H9 (cell line): ENCODE measurements at regions not wholly inside any gene's neighbourhood (a gene's known extent, or its start where the extent isn't known, plus 50 kb on each side); places are given as distances from the start of the nearest gene placed in this dataset.

ENCODE experiments used
- DNase-seq: peaks from one replicate; pipeline ENCODE4 v3.0.0-alpha.2; 2017
- H2AFZ ChIP-seq: one replicate; pipeline ENCODE4 v1.6.1; 2013; ENCODE audit warnings: mild to moderate bottlenecking, low read length, control low read depth, moderate library complexity
- H2AK5ac ChIP-seq: 2 replicates; pipeline ENCODE4 v1.6.1; 2013; ENCODE audit warnings: low read length, control low read depth, mixed read lengths; ENCODE audit not compliant: insufficient read length
- H2BK120ac ChIP-seq: one replicate; pipeline ENCODE4 v1.6.1; 2013; ENCODE audit warnings: low read depth, mild to moderate bottlenecking, low read length, control low read depth, inconsistent platforms; ENCODE audit not compliant: poor library complexity, severe bottlenecking
- H2BK12ac ChIP-seq: 2 replicates; pipeline ENCODE4 v1.6.1; 2013; ENCODE audit warnings: low read length, control low read depth, mixed read lengths, low read depth; ENCODE audit not compliant: insufficient read length
- H2BK15ac ChIP-seq: 2 replicates; pipeline ENCODE4 v1.6.1; 2013; ENCODE audit warnings: low read depth, low read length, control low read depth
- H2BK20ac ChIP-seq: one replicate; pipeline ENCODE4 v1.6.1; 2013; ENCODE audit warnings: low read depth, mild to moderate bottlenecking, low read length, control low read depth, inconsistent platforms; ENCODE audit not compliant: poor library complexity, severe bottlenecking
- H2BK5ac ChIP-seq: 2 replicates; pipeline ENCODE4 v1.6.1; 2013; ENCODE audit warnings: low read length, control low read depth, mixed read lengths; ENCODE audit not compliant: insufficient read length
- H3K14ac ChIP-seq: 2 replicates; pipeline ENCODE4 v1.6.1; 2013; ENCODE audit warnings: low read length, control low read depth; ENCODE audit not compliant: insufficient read depth
- H3K18ac ChIP-seq: 2 replicates; pipeline ENCODE4 v1.6.1; 2013; ENCODE audit warnings: low read depth, mild to moderate bottlenecking, mixed read lengths, low read length, control low read depth; ENCODE audit not compliant: insufficient read length
- H3K23ac ChIP-seq: 2 replicates; pipeline ENCODE4 v1.6.1; 2013; ENCODE audit warnings: low read length, control low read depth, mixed read lengths, low read depth; ENCODE audit not compliant: insufficient read length
- H3K23me2 ChIP-seq: 2 replicates; pipeline ENCODE4 v1.6.1; 2013; ENCODE audit warnings: low read depth, mild to moderate bottlenecking, mixed read lengths, low read length, control low read depth; ENCODE audit not compliant: insufficient read length, poor library complexity, severe bottlenecking
- H3K27ac ChIP-seq: 2 replicates; pipeline ENCODE4 v1.5.1; 2013; ENCODE audit warnings: low read length, control low read depth, mixed read lengths, low read depth; ENCODE audit not compliant: insufficient read length
- H3K27me3 ChIP-seq: 2 replicates; pipeline ENCODE4 v1.6.1; 2013; ENCODE audit warnings: low read length, control low read depth, inconsistent platforms; ENCODE audit not compliant: insufficient read depth
- H3K4ac ChIP-seq: 2 replicates; pipeline ENCODE4 v1.6.1; 2013; ENCODE audit warnings: low read depth, mild to moderate bottlenecking, control low read depth, inconsistent platforms, low read length, moderate library complexity
- H3K4me1 ChIP-seq: 2 replicates; pipeline ENCODE4 v1.6.1; 2013; ENCODE audit warnings: low read length, control low read depth, inconsistent platforms; ENCODE audit not compliant: insufficient read depth
- H3K4me2 ChIP-seq: 2 replicates; pipeline ENCODE4 v1.6.1; 2013; ENCODE audit warnings: low read length, control low read depth, mixed read lengths; ENCODE audit not compliant: insufficient read length, insufficient read depth
- H3K56ac ChIP-seq: 2 replicates; pipeline ENCODE4 v1.6.1; 2013; ENCODE audit warnings: low read depth, mild to moderate bottlenecking, mixed read lengths, low read length, control low read depth; ENCODE audit not compliant: insufficient read length
- H3K79me1 ChIP-seq: 2 replicates; pipeline ENCODE4 v1.6.1; 2013; ENCODE audit warnings: low read depth, mild to moderate bottlenecking, moderate library complexity, low read length, control low read depth, inconsistent platforms; ENCODE audit not compliant: insufficient read depth, poor library complexity, severe bottlenecking
- H3K79me2 ChIP-seq: 2 replicates; pipeline ENCODE4 v1.6.1; 2013; ENCODE audit warnings: low read length, control low read depth, inconsistent platforms; ENCODE audit not compliant: insufficient read depth
- H3K9ac ChIP-seq: 2 replicates; pipeline ENCODE4 v1.6.1; 2013; ENCODE audit warnings: low read length, control low read depth, mixed read lengths; ENCODE audit not compliant: insufficient read length; ENCODE audit errors: extremely low read depth
- H3K9me3 ChIP-seq: one replicate; pipeline ENCODE4 v1.6.1; 2013; ENCODE audit warnings: low read depth, low read length, inconsistent platforms; ENCODE audit not compliant: control insufficient read depth
- H3T11ph ChIP-seq: one replicate; pipeline ENCODE4 v1.6.1; 2013; ENCODE audit warnings: mild to moderate bottlenecking, low read length, control low read depth, inconsistent platforms
- H4K20me1 ChIP-seq: one replicate; pipeline ENCODE4 v1.6.1; 2013; ENCODE audit not compliant: control insufficient read depth, insufficient read length, insufficient read depth
- H4K5ac ChIP-seq: 2 replicates; pipeline ENCODE4 v1.6.1; 2013; ENCODE audit warnings: low read depth, mild to moderate bottlenecking, mixed read lengths, low read length, control low read depth; ENCODE audit not compliant: insufficient read length
- H4K8ac ChIP-seq: replicated peaks from 2 replicates; pipeline ENCODE4 v1.6.1; 2013; ENCODE audit warnings: low read length, control low read depth, mixed read lengths, low read depth; ENCODE audit not compliant: insufficient read length
- H4K91ac ChIP-seq: 2 replicates; pipeline ENCODE4 v1.6.1; 2013; ENCODE audit warnings: low read depth, mild to moderate bottlenecking, moderate library complexity, mixed read lengths, low read length, control low read depth; ENCODE audit not compliant: insufficient read length
- H3K27ac Mint-ChIP-seq, 3 experiments: 2 replicates in 2 of 3; 3 replicates in 1 of 3; pipeline ENCODE4 v1.8.0; 2020 to 2021; ENCODE audit warnings: mixed read lengths in 3 of 3, mild to moderate bottlenecking in 1 of 3, moderate library complexity in 1 of 3
- H3K27me3 Mint-ChIP-seq: 2 replicates; pipeline ENCODE4 v1.8.0; 2021; ENCODE audit warnings: low read depth, mild to moderate bottlenecking, moderate library complexity, mixed read lengths
- H3K36me3 Mint-ChIP-seq, 3 experiments: 2 replicates in 2 of 3; 3 replicates in 1 of 3; pipeline ENCODE4 v1.8.0; 2020 to 2021; ENCODE audit warnings: low read depth in 3 of 3, mixed read lengths in 3 of 3; ENCODE audit not compliant: insufficient read depth in 1 of 3
- H3K4me1 Mint-ChIP-seq, 2 experiments: 2 replicates each; pipeline ENCODE4 v1.8.0; 2020; ENCODE audit warnings: mixed read lengths in 2 of 2
- H3K4me3 Mint-ChIP-seq, 2 experiments: 2 replicates in 1 of 2; 3 replicates in 1 of 2; pipeline ENCODE4 v1.8.0; 2020 to 2021; ENCODE audit warnings: mild to moderate bottlenecking in 2 of 2, mixed read lengths in 2 of 2, moderate library complexity in 1 of 2
- H3K9me3 Mint-ChIP-seq, 2 experiments: 2 replicates in 1 of 2; 3 replicates in 1 of 2; pipeline ENCODE4 v1.8.0; 2020; ENCODE audit warnings: mild to moderate bottlenecking in 2 of 2, mixed read lengths in 2 of 2, moderate library complexity in 1 of 2
- CTCF ChIP-seq: fragments of 200-600 bp; sonication (generic); conservative IDR thresholded peaks from 3 replicates; pipeline ENCODE4 v1.8.0; 2021; ENCODE audit warnings: antibody characterized with exemption, mild to moderate bottlenecking
- WGBS: extraction: QIAGEN DNeasy Blood & Tissue Kit; methylation state at CpG from one replicate; pipeline ENCODE4 v1.1.7; 2013; ENCODE audit warnings: missing lambda C conversion rate, low lambda C conversion rate, mixed read lengths; ENCODE audit not compliant: insufficient read length; ENCODE audit errors: extremely low coverage; 5-methylcytosine and 5-hydroxymethylcytosine counted together

- H3K4me1 ChIP-seq: peaks cover 9% of the 10 kb centered on the region
- H2AK5ac ChIP-seq: no peak overlapping the region
- H3K79me1 ChIP-seq: no peaks in the 10 kb centered on the region
- no CpG with 5 or more reads among the region's 1 CpG for WGBS
- H4K91ac ChIP-seq: no peak overlapping the region
- no peaks in the 10 kb centered on the region for H4K20me1 ChIP-seq
- no peak overlapping the region for H2BK5ac ChIP-seq
- H3T11ph ChIP-seq: no peak overlapping the region
- no peaks in the 10 kb centered on the region for H3K79me2 ChIP-seq
- no peak overlapping the region for H3K23ac ChIP-seq
- H2BK15ac ChIP-seq: no peak overlapping the region
- DNase-seq: no peak
- no peak overlapping the region for H2AFZ ChIP-seq
- no peak overlapping the region for H3K9ac ChIP-seq
- Mint-ChIP-seq H3K36me3 (peaks cover 4 to 15% (median 8%) of the 10 kb centered on the region in 3 experiments; a peak in 6 of 7 replicates), H3K27me3 (peaks cover 9% of the 10 kb centered on the region; the same call in 1 of the 2 replicates), H3K27ac (peak overlapping the region in 1 of 3 experiments; percentile 95; a peak in 2 of 7 replicates), H3K4me3 (no peak overlapping the region), H3K9me3 (peaks cover 9% of the 10 kb centered on the region in 2 experiments; a peak in 4 of 5 replicates), H3K4me1 (peaks cover 44 to 48% of the 10 kb centered on the region in 2 experiments)
- no peak overlapping the region for H4K8ac ChIP-seq
- no peaks in the 10 kb centered on the region for H3K27me3 ChIP-seq
- no peak overlapping the region for H4K5ac ChIP-seq
- H2BK120ac ChIP-seq: no peak overlapping the region
- H3K4ac ChIP-seq: no peak overlapping the region
- H3K23me2 ChIP-seq: no peaks in the 10 kb centered on the region
- H3K9me3 ChIP-seq: no peaks in the 10 kb centered on the region
- no peak overlapping the region for H3K27ac ChIP-seq
- H3K4me2 ChIP-seq: no peak overlapping the region
- no peak overlapping the region for H3K14ac ChIP-seq
- H2BK12ac ChIP-seq: peak overlapping the region; percentile 74
- H3K56ac ChIP-seq: no peak overlapping the region
- no peak for TF ChIP-seq CTCF
- H2BK20ac ChIP-seq: no peak overlapping the region
- no peak overlapping the region for H3K18ac ChIP-seq
Observed at GRCh38 chr20:60694763-60695162, 557.3 kb upstream of the CDH4 start.
